ENCODE measurements at regions not wholly inside any gene's neighbourhood (a gene's known extent, or its start where the extent isn't known, plus 50 kb on each side); places are given as distances from the start of the nearest gene placed in this dataset.

DNA sequence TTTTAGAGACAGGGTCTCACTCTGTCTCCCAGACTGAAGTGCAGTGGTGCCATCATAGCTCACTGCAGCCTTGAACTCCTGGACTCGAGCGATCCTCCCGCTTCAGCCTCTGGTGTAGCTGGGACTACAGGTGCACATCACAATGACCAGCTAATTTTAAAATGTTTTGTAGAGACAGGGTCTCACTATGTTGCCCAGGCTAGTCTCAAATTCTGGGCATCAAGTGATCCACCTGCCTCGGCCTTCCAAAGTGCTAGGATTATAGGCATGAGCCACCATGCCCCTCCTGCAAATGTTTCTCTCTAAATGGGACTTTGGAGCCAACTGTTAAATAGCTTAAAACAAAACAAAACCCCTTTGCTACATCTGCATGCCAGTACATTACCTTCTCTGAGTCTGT is 82.2 kb upstream of the BRD7 start:
- H3K4me2 ChIP-seq (ENCODE audit: low read length), result no peak overlapping the region
- CTCF ChIA-PET (ENCODE audit: unreplicated experiment), result no interaction called here
- POLR2A ChIA-PET, result no interaction called here

DNA sequence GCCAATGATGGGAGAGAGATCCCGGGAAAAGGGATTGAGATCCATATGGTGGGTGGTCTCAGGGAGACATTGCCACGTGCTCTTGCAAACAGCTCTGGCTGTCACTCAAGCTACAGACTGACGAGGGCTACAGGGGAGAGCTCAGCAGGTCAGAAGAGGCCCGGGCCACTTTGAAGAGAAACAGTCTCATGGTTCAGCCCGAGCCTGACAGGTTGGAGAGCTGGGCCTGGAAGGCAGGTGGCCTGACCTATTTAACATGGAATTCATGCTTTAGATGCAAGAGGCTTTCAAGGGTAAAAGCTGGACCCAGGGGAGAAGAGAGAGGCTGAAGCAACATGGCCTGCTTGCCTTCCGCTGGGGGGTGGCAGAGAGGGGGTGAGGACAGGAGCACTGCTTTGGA is 81.0 kb upstream of the BRD7 start:
- Histone ChIP-seq H3K4me1 (ENCODE audit: insufficient read depth, low read length, poor library complexity, severe bottlenecking) (no peaks in the 10 kb centered on the region), H3K36me3 (ENCODE audit: insufficient read depth, low read length) (no peaks in the 10 kb centered on the region), H3K79me2 (ENCODE audit: insufficient read depth, low read depth, low read length) (no peaks in the 10 kb centered on the region), H3K27ac (ENCODE audit: low read depth, low read length, poor library complexity, severe bottlenecking) (no peak overlapping the region), H3K4me3 (ENCODE audit: low read depth, low read length, poor library complexity, severe bottlenecking) (no peak overlapping the region), H3K4me2 (ENCODE audit: low read length) (no peak overlapping the region), H3K9me3 (ENCODE audit: low read length) (no peaks in the 10 kb centered on the region), H3K9me2 (ENCODE audit: insufficient read depth, low read length) (no peaks in the 10 kb centered on the region), H4K20me1 (ENCODE audit: insufficient read depth, low read length) (no peaks in the 10 kb centered on the region), H2AFZ (ENCODE audit: low read length) (no peak overlapping the region)
- TF ChIP-seq EZH2phosphoT487 (IDR thresholded peaks at IDR 0.05; ENCODE audit: borderline replicate concordance, low read depth, low read length), result no peak
- TF ChIP-seq, protein P1, sequence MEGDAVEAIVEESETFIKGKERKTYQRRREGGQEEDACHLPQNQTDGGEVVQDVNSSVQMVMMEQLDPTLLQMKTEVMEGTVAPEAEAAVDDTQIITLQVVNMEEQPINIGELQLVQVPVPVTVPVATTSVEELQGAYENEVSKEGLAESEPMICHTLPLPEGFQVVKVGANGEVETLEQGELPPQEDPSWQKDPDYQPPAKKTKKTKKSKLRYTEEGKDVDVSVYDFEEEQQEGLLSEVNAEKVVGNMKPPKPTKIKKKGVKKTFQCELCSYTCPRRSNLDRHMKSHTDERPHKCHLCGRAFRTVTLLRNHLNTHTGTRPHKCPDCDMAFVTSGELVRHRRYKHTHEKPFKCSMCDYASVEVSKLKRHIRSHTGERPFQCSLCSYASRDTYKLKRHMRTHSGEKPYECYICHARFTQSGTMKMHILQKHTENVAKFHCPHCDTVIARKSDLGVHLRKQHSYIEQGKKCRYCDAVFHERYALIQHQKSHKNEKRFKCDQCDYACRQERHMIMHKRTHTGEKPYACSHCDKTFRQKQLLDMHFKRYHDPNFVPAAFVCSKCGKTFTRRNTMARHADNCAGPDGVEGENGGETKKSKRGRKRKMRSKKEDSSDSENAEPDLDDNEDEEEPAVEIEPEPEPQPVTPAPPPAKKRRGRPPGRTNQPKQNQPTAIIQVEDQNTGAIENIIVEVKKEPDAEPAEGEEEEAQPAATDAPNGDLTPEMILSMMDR (conservative IDR thresholded peaks at IDR 0.05; ENCODE audit: low read length), result no peak
- no TSS peak for BruUV-seq (replicated peaks)
- ChIA-PET CTCF (ENCODE audit: unreplicated experiment) (no interaction called here), POLR2A (no interaction called here)
- intact Hi-C loops (cut with micrococcal nuclease; ENCODE audit: unreplicated experiment), result no loop called here
- no peak for DNase-seq (ENCODE audit: low spot score)

More for the DNA sequence above, 82.2 kb upstream of the BRD7 start:
- H3K79me2 ChIP-seq (ENCODE audit: insufficient read depth, low read depth, low read length), result no peaks in the 10 kb centered on the region
- H3K9me3 ChIP-seq (ENCODE audit: low read length), result no peaks in the 10 kb centered on the region
- intact Hi-C loops (cut with micrococcal nuclease; ENCODE audit: unreplicated experiment), result no loop called here
- no peaks in the 10 kb centered on the region for H4K20me1 ChIP-seq (ENCODE audit: insufficient read depth, low read length)
- no peaks in the 10 kb centered on the region for H3K9me2 ChIP-seq (ENCODE audit: insufficient read depth, low read length)
- H3K4me1 ChIP-seq (ENCODE audit: insufficient read depth, low read length, poor library complexity, severe bottlenecking), result no peaks in the 10 kb centered on the region
- H3K36me3 ChIP-seq (ENCODE audit: insufficient read depth, low read length), result no peaks in the 10 kb centered on the region
- no TSS peak for BruUV-seq (replicated peaks)
- DNase-seq (ENCODE audit: low spot score), result no peak
- no peak overlapping the region for H2AFZ ChIP-seq (ENCODE audit: low read length)
- H3K4me3 ChIP-seq (ENCODE audit: low read depth, low read length, poor library complexity, severe bottlenecking), result no peak overlapping the region
- no peak overlapping the region for H3K27ac ChIP-seq (ENCODE audit: low read depth, low read length, poor library complexity, severe bottlenecking)
- TF ChIP-seq, protein P1 (conservative IDR thresholded peaks at IDR 0.05; ENCODE audit: low read length), result no peak
- TF ChIP-seq EZH2phosphoT487 (IDR thresholded peaks at IDR 0.05; ENCODE audit: borderline replicate concordance, low read depth, low read length), result no peak

DNA sequence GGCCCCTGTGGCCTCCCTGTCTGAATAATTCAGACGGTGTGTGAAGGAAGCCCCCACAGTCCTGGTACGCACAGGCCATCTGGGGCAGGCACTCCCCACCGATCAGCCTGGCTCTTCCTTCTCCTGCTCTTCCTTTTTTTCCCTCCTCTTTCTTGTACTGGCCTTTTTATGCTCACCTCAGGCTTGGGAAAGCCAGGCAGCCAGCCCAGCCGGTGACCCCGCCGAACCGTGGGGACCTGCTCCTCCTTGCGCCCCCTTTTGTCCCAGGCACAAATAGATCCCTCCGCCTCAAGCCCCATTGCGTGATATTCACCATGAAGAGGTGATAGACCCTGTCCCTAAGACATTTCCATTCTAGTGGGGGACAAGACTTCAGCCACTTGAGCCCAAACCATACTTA is 80.2 kb upstream of the BRD7 start:
- ChIA-PET CTCF (ENCODE audit: unreplicated experiment) (no interaction called here), POLR2A (no interaction called here)
- no peaks in the 10 kb centered on the region for H3K79me2 ChIP-seq (ENCODE audit: insufficient read depth, low read depth, low read length)
- no peak overlapping the region for H2AFZ ChIP-seq (ENCODE audit: low read length)
- no peak for DNase-seq (ENCODE audit: low spot score)
- no peaks in the 10 kb centered on the region for H3K9me3 ChIP-seq (ENCODE audit: low read length)
- BruUV-seq (replicated peaks), result no TSS peak
- H3K27ac ChIP-seq (ENCODE audit: low read depth, low read length, poor library complexity, severe bottlenecking), result no peak overlapping the region
- no peak for TF ChIP-seq EZH2phosphoT487 (IDR thresholded peaks at IDR 0.05; ENCODE audit: borderline replicate concordance, low read depth, low read length)
- TF ChIP-seq, protein P1 (conservative IDR thresholded peaks at IDR 0.05; ENCODE audit: low read length), result no peak
- no peaks in the 10 kb centered on the region for H3K9me2 ChIP-seq (ENCODE audit: insufficient read depth, low read length)
- no peaks in the 10 kb centered on the region for H3K36me3 ChIP-seq (ENCODE audit: insufficient read depth, low read length)
- H3K4me1 ChIP-seq (ENCODE audit: insufficient read depth, low read length, poor library complexity, severe bottlenecking), result no peaks in the 10 kb centered on the region
- H3K4me2 ChIP-seq (ENCODE audit: low read length), result no peak overlapping the region
- H4K20me1 ChIP-seq (ENCODE audit: insufficient read depth, low read length), result no peaks in the 10 kb centered on the region
- H3K4me3 ChIP-seq (ENCODE audit: low read depth, low read length, poor library complexity, severe bottlenecking), result no peak overlapping the region
- intact Hi-C loops (cut with micrococcal nuclease; ENCODE audit: unreplicated experiment), result no loop called here
